ENCODE measurements at regions not wholly inside any gene's neighbourhood (a gene's known extent, or its start where the extent isn't known, plus 50 kb on each side); places are given as distances from the start of the nearest gene placed in this dataset.

GRCh38 chr1:195851804-195852203 lies 756.4 kb downstream of the KCNT2 start:
- Histone ChIP-seq H3K4me3 (no peak overlapping the region), H2AFZ (ENCODE audit: low read depth, low read length) (no peak overlapping the region), H3K4me2 (ENCODE audit: insufficient read depth, low read length) (no peak overlapping the region), H3K79me2 (ENCODE audit: control insufficient read depth, insufficient read depth, low read length) (no peaks in the 10 kb centered on the region), H3K9ac (ENCODE audit: insufficient read depth in 1 of 2, low read depth in 2 of 2, low read length in 2 of 2) (no peak overlapping the region), H3K4me1 (replicated peaks in 1 of 2; ENCODE audit: control insufficient read depth in 2 of 2, insufficient read depth in 2 of 2, low read length in 2 of 2) (no peaks in the 10 kb centered on the region; a peak in 1 of 5 replicates), H3K27me3 (ENCODE audit: control insufficient read depth in 2 of 2, insufficient read depth in 2 of 2, low read length in 2 of 2) (no peaks in the 10 kb centered on the region), H3K36me3 (ENCODE audit: control insufficient read depth, insufficient read depth, low read length) (no peaks in the 10 kb centered on the region), H3K9me1 (ENCODE audit: control insufficient read depth, insufficient read depth, low read length) (no peaks in the 10 kb centered on the region), H3K27ac (ENCODE audit: extremely low read depth, low read depth, low read length) (no peak overlapping the region), H4K20me1 (replicated peaks; ENCODE audit: control insufficient read depth, insufficient read depth, low read length) (no peaks in the 10 kb centered on the region), H3K9me3 (replicated peaks; ENCODE audit: control insufficient read depth, insufficient read depth, low read depth, low read length) (no peaks in the 10 kb centered on the region)
- intact Hi-C loops (cut with micrococcal nuclease) (no loop called here), in situ Hi-C loops (cut with MboI) (no loop called here)
- no TSS peak for BruUV-seq (replicated peaks)
- WGBS (ENCODE audit: insufficient coverage, low coverage, missing lambda C conversion rate): 24% methylated on average over 2 of the region's 2 CpGs
- POLR2A ChIA-PET: no interaction called here
- TF ChIP-seq HNRNPK (IDR thresholded peaks at IDR 0.05; ENCODE audit: low read depth, low read length, poor library complexity, severe bottlenecking) (no peak), HNRNPLL (IDR thresholded peaks at IDR 0.05; ENCODE audit: low read depth, low read length, poor library complexity, severe bottlenecking) (no peak), STAT5A (IDR thresholded peaks at IDR 0.05; ENCODE audit: borderline replicate concordance, low read length) (no peak), CHAMP1 (IDR thresholded peaks at IDR 0.05) (no peak), SREBF2 (CRISPR knock-in tag; IDR thresholded peaks at IDR 0.05) (no peak), RBBP5 (IDR thresholded peaks at IDR 0.05; ENCODE audit: borderline replicate concordance, insufficient read depth, low read length, poor library complexity, severe bottlenecking) (no peak), NFE2 (IDR thresholded peaks at IDR 0.05; ENCODE audit: low read depth) (no peak), POLR2G (IDR thresholded peaks at IDR 0.05; ENCODE audit: low read depth, low read length) (no peak), NR2C1 (IDR thresholded peaks at IDR 0.05) (no peak), NR2C1 (tag; IDR thresholded peaks at IDR 0.05) (no peak), ZNF445 (CRISPR knock-in tag; IDR thresholded peaks at IDR 0.05; ENCODE audit: low read depth) (no peak), GABPA (tag; conservative IDR thresholded peaks at IDR 0.05; ENCODE audit: low read depth) (no peak), FOXA1 (IDR thresholded peaks at IDR 0.05; ENCODE audit: borderline replicate concordance) (no peak), U2AF1 (optimal IDR thresholded peaks at IDR 0.05; ENCODE audit: low read depth, low read length) (no peak), FOSL1 (tag; conservative IDR thresholded peaks at IDR 0.05) (no peak), RAD21 (CRISPR knock-in tag; conservative IDR thresholded peaks at IDR 0.05 in 1 of 2, IDR thresholded peaks at IDR 0.05 in 1 of 2) (no peak)
- TF ChIP-seq, protein P1, sequence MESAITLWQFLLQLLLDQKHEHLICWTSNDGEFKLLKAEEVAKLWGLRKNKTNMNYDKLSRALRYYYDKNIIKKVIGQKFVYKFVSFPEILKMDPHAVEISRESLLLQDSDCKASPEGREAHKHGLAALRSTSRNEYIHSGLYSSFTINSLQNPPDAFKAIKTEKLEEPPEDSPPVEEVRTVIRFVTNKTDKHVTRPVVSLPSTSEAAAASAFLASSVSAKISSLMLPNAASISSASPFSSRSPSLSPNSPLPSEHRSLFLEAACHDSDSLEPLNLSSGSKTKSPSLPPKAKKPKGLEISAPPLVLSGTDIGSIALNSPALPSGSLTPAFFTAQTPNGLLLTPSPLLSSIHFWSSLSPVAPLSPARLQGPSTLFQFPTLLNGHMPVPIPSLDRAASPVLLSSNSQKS (CRISPR knock-in tag; IDR thresholded peaks at IDR 0.05): no peak
- DNase-seq (ENCODE audit: extremely low read depth in 1 of 4, low spot score in 3 of 4) (no peak), FAIRE-seq (no peak), ATAC-seq (no peak)
- CTCF ChIA-PET (ENCODE audit: low intra/inter-chr PET ratio): no interaction called here

Data from K562 (cell line).